Adrenal gland (tissue), 9 donors: ENCODE measurements at regions not wholly inside any gene's neighbourhood (a gene's known extent, or its start where the extent isn't known, plus 50 kb on each side); places are given as distances from the start of the nearest gene placed in this dataset.

ENCODE experiments used
- DNase-seq, 7 donors: peaks; one replicate each; pipeline ENCODE4 v3.0.0-alpha.2; 2019 to 2020
- H3K27ac ChIP-seq, 5 donors: fragments of 200-600 bp; sonication (generic) in 4 of 5; 1 replicate in 3 of 5; 2 replicates in 2 of 5; pipeline versions ENCODE4 v1.5.1 to v1.8.0; 2016 to 2020; ENCODE audit warnings: mild to moderate bottlenecking in 1 of 5
- H3K27me3 ChIP-seq: fragments of 200-600 bp; 2 replicates; pipeline ENCODE4 v1.8.0; 2021
- H3K36me3 ChIP-seq, 2 donors: fragments of 200-600 bp; replicated peaks in 1 of 2; 1 replicate in 1 of 2; 2 replicates in 1 of 2; pipeline versions ENCODE4 v1.5.1 to v1.8.0; 2018 to 2022
- H3K4me1 ChIP-seq, 2 donors: fragments of 200-600 bp; replicated peaks in 1 of 2; 1 replicate in 1 of 2; 2 replicates in 1 of 2; pipeline versions ENCODE4 v1.5.1 to v1.8.0; 2018 to 2021
- H3K4me3 ChIP-seq, 4 donors: fragments of 200-600 bp; sonication (generic) in 3 of 4; one replicate each; pipeline ENCODE4 v1.5.1; 2016 to 2018
- H3K9me3 ChIP-seq, 3 donors: fragments of 200-600 bp; sonication (generic) in 1 of 3; replicated peaks in 1 of 3; 1 replicate in 2 of 3; 2 replicates in 1 of 3; pipeline versions ENCODE4 v1.5.1 to v1.8.0; 2016 to 2021
- CTCF ChIP-seq, 6 experiments: fragments of 450-650 bp in 4 of 6; fragments of 200-600 bp in 2 of 6; sonication (generic) in 1 of 6; IDR thresholded peaks; 1 replicate in 5 of 6; 2 replicates in 1 of 6; pipeline versions ENCODE4 v1.5.1 to v1.8.0; 2016 to 2021; ENCODE audit warnings: antibody characterized with exemption in 6 of 6, mild to moderate bottlenecking in 2 of 6, moderate library complexity in 1 of 6
- POLR2A ChIP-seq, 2 donors: fragments of 450-650 bp; IDR thresholded peaks; one replicate each; pipeline ENCODE4 v1.6.1; 2017; ENCODE audit warnings: antibody characterized with exemption in 2 of 2, mild to moderate bottlenecking in 2 of 2, moderate library complexity in 1 of 2
- WGBS, 4 donors: extraction: QIAGEN DNeasy Blood & Tissue Kit in 2 of 4; methylation state at CpG; one replicate each; pipeline versions ENCODE4 v1.1.5 to v1.1.7; 2013 to 2017; 5-methylcytosine and 5-hydroxymethylcytosine counted together
- intact Hi-C, 2 donors: fragments of 100-400 bp; cut with DNase I; formaldehyde crosslinking; loops; one replicate each; pipeline versions ENCODE4 v1.14.1 to v1.15.0; 2022 to 2023
- donor health status: healthy with polysubstance abuse.
- donor health status: Bipolar disorder and iron deficiency.
- donor health status: DM: yes; HTN: yes; CAD: no.
- donor health status: DM: no; HTN: no; CAD: no.
- donor health status: DM: no; HTN: no; CAD: no.

GRCh38 chr20:61014491-61014890 lies 237.6 kb upstream of the CDH4 start:
- Histone ChIP-seq H3K9me3 (no peaks in the 10 kb centered on the region), H3K4me1 (no peaks in the 10 kb centered on the region), H3K36me3 (no peaks in the 10 kb centered on the region), H3K27ac (no peak overlapping the region), H3K4me3 (no peak overlapping the region), H3K27me3 (no peaks in the 10 kb centered on the region)
- intact Hi-C loops: no loop called here
- DNase-seq: no peak
- WGBS, 4 donors: 24 to 33% (median 29%) methylated on average over 5 of the region's 5 CpGs
- TF ChIP-seq POLR2A (IDR thresholded peaks at IDR 0.05): no peak
- no peak for TF ChIP-seq CTCF (IDR thresholded peaks at IDR 0.05)

GRCh38 chr20:61015602-61016001 lies 236.5 kb upstream of the CDH4 start:
- H3K27me3 ChIP-seq: no peaks in the 10 kb centered on the region
- 53 to 67% (median 62%) methylated on average over 6 of the region's 6 CpGs for WGBS, 4 donors
- DNase-seq: no peak
- no peaks in the 10 kb centered on the region for H3K9me3 ChIP-seq
- no peak overlapping the region for H3K27ac ChIP-seq
- no peaks in the 10 kb centered on the region for H3K36me3 ChIP-seq
- no peak for TF ChIP-seq CTCF (IDR thresholded peaks at IDR 0.05)
- TF ChIP-seq POLR2A (IDR thresholded peaks at IDR 0.05): no peak
- intact Hi-C loops: no loop called here
- H3K4me1 ChIP-seq: no peaks in the 10 kb centered on the region
- H3K4me3 ChIP-seq: no peak overlapping the region

GRCh38 chr20:61019322-61019721 lies 232.7 kb upstream of the CDH4 start:
- H3K9me3 ChIP-seq: no peaks in the 10 kb centered on the region
- TF ChIP-seq CTCF (IDR thresholded peaks at IDR 0.05) (no peak), POLR2A (IDR thresholded peaks at IDR 0.05) (no peak)
- no peak overlapping the region for H3K27ac ChIP-seq
- H3K4me3 ChIP-seq: no peak overlapping the region
- no peaks in the 10 kb centered on the region for H3K4me1 ChIP-seq
- intact Hi-C loops: no loop called here
- H3K27me3 ChIP-seq: no peaks in the 10 kb centered on the region
- 87 to 93% (median 90%) methylated on average over 11 to 14 of the region's 14 CpGs for WGBS, 4 donors
- no peaks in the 10 kb centered on the region for H3K36me3 ChIP-seq
- no peak for DNase-seq

GRCh38 chr20:61023612-61024011 lies 228.4 kb upstream of the CDH4 start:
- no peaks in the 10 kb centered on the region for H3K36me3 ChIP-seq
- H3K4me1 ChIP-seq: no peaks in the 10 kb centered on the region
- WGBS, 4 donors: 75 to 81% (median 81%) methylated on average over 6 to 21 of the region's 29 CpGs; no CpG with 5 or more reads in 1 of the 4 donors
- no peaks in the 10 kb centered on the region for H3K9me3 ChIP-seq
- no peak for TF ChIP-seq CTCF (IDR thresholded peaks at IDR 0.05)
- TF ChIP-seq POLR2A (IDR thresholded peaks at IDR 0.05): no peak
- DNase-seq: no peak
- H3K27me3 ChIP-seq: no peaks in the 10 kb centered on the region
- intact Hi-C loops: no loop called here
- no peak overlapping the region for H3K4me3 ChIP-seq
- H3K27ac ChIP-seq: no peak overlapping the region
